ENCODE measurements at regions not wholly inside any gene's neighbourhood (a gene's known extent, or its start where the extent isn't known, plus 50 kb on each side); places are given as distances from the start of the nearest gene placed in this dataset.

- no peaks in the 10 kb centered on the region for H3K36me3 ChIP-seq (ENCODE audit: control insufficient read depth in 2 of 2, extremely low read depth in 1 of 2, insufficient read depth in 2 of 2, low read length in 2 of 2)
- no peaks in the 10 kb centered on the region for H3K9me1 ChIP-seq (replicated peaks; ENCODE audit: control insufficient read depth, extremely low read depth, insufficient read depth, low read length)
- no peaks in the 10 kb centered on the region for H4K20me1 ChIP-seq (replicated peaks; ENCODE audit: control insufficient read depth, extremely low read depth, insufficient read depth, low read length)
- H3K27ac ChIP-seq (ENCODE audit: insufficient read depth, low read depth, low read length), result no peak overlapping the region
- H3K4me1 ChIP-seq (ENCODE audit: control insufficient read depth, extremely low read depth, insufficient read depth, low read length), result no peaks in the 10 kb centered on the region
- no peaks in the 10 kb centered on the region for H3K27me3 ChIP-seq (ENCODE audit: control insufficient read depth in 2 of 2, insufficient read depth in 2 of 2, low read length in 2 of 2)
- DNase-seq (ENCODE audit: low read depth, low spot score) (no peak), FAIRE-seq (no peak)
- CTCF ChIA-PET, result no interaction called here
- H2AFZ ChIP-seq (ENCODE audit: low read depth, low read length), result no peak overlapping the region
- TF ChIP-seq MAX (IDR thresholded peaks at IDR 0.05; ENCODE audit: insufficient read depth, insufficient read length) (no peak), GATA2 (IDR thresholded peaks at IDR 0.05; ENCODE audit: insufficient read depth, insufficient read length, low read depth, low read length) (no peak), POLR2AphosphoS5 (IDR thresholded peaks at IDR 0.05; ENCODE audit: insufficient read depth, low read depth, low read length) (no peak), JUN (IDR thresholded peaks at IDR 0.05; ENCODE audit: borderline replicate concordance, insufficient read depth, insufficient read length, low read depth) (no peak), CTCF (IDR thresholded peaks at IDR 0.05; ENCODE audit: extremely low read depth in 1 of 2, insufficient read depth in 1 of 2, low read depth in 1 of 2, low read length in 2 of 2) (no peak), MYC (IDR thresholded peaks at IDR 0.05; ENCODE audit: low read depth, low read length) (no peak), EZH2 (IDR thresholded peaks at IDR 0.05; ENCODE audit: borderline replicate concordance, low read depth, low read length, severe bottlenecking) (no peak), FOS (IDR thresholded peaks at IDR 0.05; ENCODE audit: borderline replicate concordance, insufficient read depth, low read length) (no peak), POLR2A (IDR thresholded peaks at IDR 0.05; ENCODE audit: low read depth, low read length) (no peak)
- no peak overlapping the region for H3K9ac ChIP-seq (replicated peaks; ENCODE audit: extremely low read depth, insufficient read depth, low read length)
- intact Hi-C loops (cut with micrococcal nuclease), result no loop called here
- no peak overlapping the region for H3K4me3 ChIP-seq (replicated peaks in 1 of 3; ENCODE audit: insufficient read depth in 1 of 3, low read depth in 1 of 3, low read length in 3 of 3)
- dilution Hi-C loops (cut with MboI; ENCODE audit: extremely low pct_ligation_motif_present, low sequenced_read_pairs), result no loop called here
- H3K9me3 ChIP-seq (replicated peaks; ENCODE audit: control insufficient read depth, insufficient read depth, low read length), result peaks cover 5% of the 10 kb centered on the region
- H3K79me2 ChIP-seq (ENCODE audit: control insufficient read depth, insufficient read depth, low read length), result no peaks in the 10 kb centered on the region
- POLR2A ChIA-PET, result no interaction called here
- no TSS peak for BruUV-seq (replicated peaks)
- H3K4me2 ChIP-seq (ENCODE audit: insufficient read depth, low read length), result no peak overlapping the region
Measured at GRCh38 chr9:74220327-74220726, 276.8 kb upstream of the RORB start.

Measured in endothelial cell of umbilical vein (primary cell).